ENCODE measurements at regions not wholly inside any gene's neighbourhood (a gene's known extent, or its start where the extent isn't known, plus 50 kb on each side); places are given as distances from the start of the nearest gene placed in this dataset.
"Not testable (repeated sequence)": the region's sequence is repeated elsewhere in the genome, so short reads cannot be mapped to it uniquely, and the experiment has no call there.

- Histone ChIP-seq H3K27me3 (ENCODE audit: low read depth, low read length) (no peaks in the 10 kb centered on the region), H3K4me3 (ENCODE audit: low read depth in 1 of 2, low read length in 2 of 2) (no peak overlapping the region), H3K4me1 (ENCODE audit: control insufficient read depth in 1 of 2, insufficient read depth in 2 of 2, low read length in 2 of 2) (no peaks in the 10 kb centered on the region), H3K9me3 (ENCODE audit: control insufficient read depth in 1 of 2, low read length in 2 of 2) (no peaks in the 10 kb centered on the region), H3K27ac (ENCODE audit: low read length) (no peak overlapping the region), H3K36me3 (ENCODE audit: control insufficient read depth in 1 of 2, insufficient read depth in 2 of 2, low read length in 2 of 2) (no peaks in the 10 kb centered on the region)
Observed at GRCh38 chr7:51587604-51588003, 271.0 kb upstream of the COBL start.

- Histone ChIP-seq H3K4me3 (ENCODE audit: low read depth in 1 of 2, low read length in 2 of 2) (no peak overlapping the region), H3K27me3 (ENCODE audit: low read depth, low read length) (no peaks in the 10 kb centered on the region), H3K4me1 (ENCODE audit: control insufficient read depth in 1 of 2, insufficient read depth in 2 of 2, low read length in 2 of 2) (no peaks in the 10 kb centered on the region), H3K27ac (ENCODE audit: low read length) (no peak overlapping the region), H3K9me3 (ENCODE audit: control insufficient read depth in 1 of 2, low read length in 2 of 2) (peaks cover 0 to 3% of the 10 kb centered on the region in 2 donors), H3K36me3 (ENCODE audit: control insufficient read depth in 1 of 2, insufficient read depth in 2 of 2, low read length in 2 of 2) (no peaks in the 10 kb centered on the region)
Observed at GRCh38 chr7:51577390-51577789, 260.8 kb upstream of the COBL start.

GRCh38 chr7:51569581-51569980, 253.0 kb upstream of the COBL start:
- Histone ChIP-seq H3K4me1 (ENCODE audit: control insufficient read depth in 1 of 2, insufficient read depth in 2 of 2, low read length in 2 of 2) (no peaks in the 10 kb centered on the region), H3K4me3 (ENCODE audit: low read depth in 1 of 2, low read length in 2 of 2) (no peak overlapping the region), H3K27me3 (ENCODE audit: low read depth, low read length) (no peaks in the 10 kb centered on the region), H3K36me3 (ENCODE audit: control insufficient read depth in 1 of 2, insufficient read depth in 2 of 2, low read length in 2 of 2) (no peaks in the 10 kb centered on the region), H3K27ac (ENCODE audit: low read length) (no peak overlapping the region), H3K9me3 (ENCODE audit: control insufficient read depth in 1 of 2, low read length in 2 of 2) (no peaks in the 10 kb centered on the region)

GRCh38 chr7:51569176-51569575, 252.6 kb upstream of the COBL start:
- H3K27me3 ChIP-seq (ENCODE audit: low read depth, low read length) = no peaks in the 10 kb centered on the region

GRCh38 chr7:51551070-51551469, 234.5 kb upstream of the COBL start:
- Histone ChIP-seq H3K36me3 (ENCODE audit: control insufficient read depth in 1 of 2, insufficient read depth in 2 of 2, low read length in 2 of 2) (no peaks in the 10 kb centered on the region), H3K27ac (ENCODE audit: low read length) (no peak overlapping the region), H3K4me1 (ENCODE audit: control insufficient read depth in 1 of 2, insufficient read depth in 2 of 2, low read length in 2 of 2) (no peaks in the 10 kb centered on the region), H3K27me3 (ENCODE audit: low read depth, low read length) (no peaks in the 10 kb centered on the region), H3K4me3 (ENCODE audit: low read depth in 1 of 2, low read length in 2 of 2) (no peak overlapping the region), H3K9me3 (ENCODE audit: control insufficient read depth in 1 of 2, low read length in 2 of 2) (no peaks in the 10 kb centered on the region)

More at GRCh38 chr7:51569176-51569575, 252.6 kb upstream of the COBL start:
- Histone ChIP-seq H3K4me1 (ENCODE audit: control insufficient read depth in 1 of 2, insufficient read depth in 2 of 2, low read length in 2 of 2) (no peaks in the 10 kb centered on the region), H3K27ac (ENCODE audit: low read length) (no peak overlapping the region), H3K9me3 (ENCODE audit: control insufficient read depth in 1 of 2, low read length in 2 of 2) (no peaks in the 10 kb centered on the region), H3K36me3 (ENCODE audit: control insufficient read depth in 1 of 2, insufficient read depth in 2 of 2, low read length in 2 of 2) (no peaks in the 10 kb centered on the region), H3K4me3 (ENCODE audit: low read depth in 1 of 2, low read length in 2 of 2) (no peak overlapping the region)

- Histone ChIP-seq H3K27ac (ENCODE audit: low read length) (no peak overlapping the region), H3K9me3 (ENCODE audit: control insufficient read depth in 1 of 2, low read length in 2 of 2) (peaks cover 0 to 8% of the 10 kb centered on the region in 2 donors), H3K4me1 (ENCODE audit: control insufficient read depth in 1 of 2, insufficient read depth in 2 of 2, low read length in 2 of 2) (no peaks in the 10 kb centered on the region)
Observed at GRCh38 chr7:51545131-51545530, 228.5 kb upstream of the COBL start.

GRCh38 chr7:51543801-51544553, 227.4 kb upstream of the COBL start:
- H3K27ac ChIP-seq (ENCODE audit: low read length) = no peak overlapping the region
- no peak overlapping the region for H3K4me3 ChIP-seq (ENCODE audit: low read depth in 1 of 2, low read length in 2 of 2)
- H3K36me3 ChIP-seq (ENCODE audit: control insufficient read depth in 1 of 2, insufficient read depth in 2 of 2, low read length in 2 of 2) = no peaks in the 10 kb centered on the region
- H3K27me3 ChIP-seq (ENCODE audit: low read depth, low read length) = no peaks in the 10 kb centered on the region
- peaks cover 0 to 8% of the 10 kb centered on the region in 2 donors for H3K9me3 ChIP-seq (ENCODE audit: control insufficient read depth in 1 of 2, low read length in 2 of 2)
- H3K4me1 ChIP-seq (ENCODE audit: control insufficient read depth in 1 of 2, insufficient read depth in 2 of 2, low read length in 2 of 2) = no peaks in the 10 kb centered on the region

More at GRCh38 chr7:51545131-51545530, 228.5 kb upstream of the COBL start:
- Histone ChIP-seq H3K36me3 (ENCODE audit: control insufficient read depth in 1 of 2, insufficient read depth in 2 of 2, low read length in 2 of 2) (no peaks in the 10 kb centered on the region), H3K4me3 (ENCODE audit: low read depth in 1 of 2, low read length in 2 of 2) (no peak overlapping the region), H3K27me3 (ENCODE audit: low read depth, low read length) (no peaks in the 10 kb centered on the region)

- not testable (repeated sequence) for H3K27ac ChIP-seq (ENCODE audit: low read length); H3K4me3 ChIP-seq (ENCODE audit: low read depth in 1 of 2, low read length in 2 of 2); H3K27me3 ChIP-seq (ENCODE audit: low read depth, low read length); H3K4me1 ChIP-seq (ENCODE audit: control insufficient read depth in 1 of 2, insufficient read depth in 2 of 2, low read length in 2 of 2); H3K36me3 ChIP-seq (ENCODE audit: control insufficient read depth in 1 of 2, insufficient read depth in 2 of 2, low read length in 2 of 2)
- H3K9me3 ChIP-seq (ENCODE audit: control insufficient read depth in 1 of 2, low read length in 2 of 2) = peaks cover 0 to 18% of the 10 kb centered on the region in 2 donors
Observed at GRCh38 chr7:51540906-51541305, 224.3 kb upstream of the COBL start.

- H3K4me3 ChIP-seq (ENCODE audit: low read depth in 1 of 2, low read length in 2 of 2) = no peak overlapping the region
- H3K4me1 ChIP-seq (ENCODE audit: control insufficient read depth in 1 of 2, insufficient read depth in 2 of 2, low read length in 2 of 2) = no peaks in the 10 kb centered on the region
- no peak overlapping the region for H3K27ac ChIP-seq (ENCODE audit: low read length)
- no peaks in the 10 kb centered on the region for H3K36me3 ChIP-seq (ENCODE audit: control insufficient read depth in 1 of 2, insufficient read depth in 2 of 2, low read length in 2 of 2)
- no peaks in the 10 kb centered on the region for H3K27me3 ChIP-seq (ENCODE audit: low read depth, low read length)
- peaks cover 0 to 19% of the 10 kb centered on the region in 2 donors for H3K9me3 ChIP-seq (ENCODE audit: control insufficient read depth in 1 of 2, low read length in 2 of 2)
Observed at GRCh38 chr7:51539840-51540239, 223.2 kb upstream of the COBL start.

GRCh38 chr7:51528172-51528571, 211.6 kb upstream of the COBL start:
- no peak overlapping the region for H3K27ac ChIP-seq (ENCODE audit: low read length)
- no peaks in the 10 kb centered on the region for H3K4me1 ChIP-seq (ENCODE audit: control insufficient read depth in 1 of 2, insufficient read depth in 2 of 2, low read length in 2 of 2)
- peaks cover 0 to 3% of the 10 kb centered on the region in 2 donors for H3K9me3 ChIP-seq (ENCODE audit: control insufficient read depth in 1 of 2, low read length in 2 of 2)
- H3K27me3 ChIP-seq (ENCODE audit: low read depth, low read length) = no peaks in the 10 kb centered on the region
- no peaks in the 10 kb centered on the region for H3K36me3 ChIP-seq (ENCODE audit: control insufficient read depth in 1 of 2, insufficient read depth in 2 of 2, low read length in 2 of 2)
- H3K4me3 ChIP-seq (ENCODE audit: low read depth in 1 of 2, low read length in 2 of 2) = no peak overlapping the region

GRCh38 chr7:51521694-51522312, 205.2 kb upstream of the COBL start:
- Histone ChIP-seq H3K4me3 (ENCODE audit: low read depth in 1 of 2, low read length in 2 of 2) (no peak overlapping the region), H3K4me1 (ENCODE audit: control insufficient read depth in 1 of 2, insufficient read depth in 2 of 2, low read length in 2 of 2) (no peaks in the 10 kb centered on the region), H3K36me3 (ENCODE audit: control insufficient read depth in 1 of 2, insufficient read depth in 2 of 2, low read length in 2 of 2) (no peaks in the 10 kb centered on the region), H3K27me3 (ENCODE audit: low read depth, low read length) (no peaks in the 10 kb centered on the region), H3K9me3 (ENCODE audit: control insufficient read depth in 1 of 2, low read length in 2 of 2) (no peaks in the 10 kb centered on the region), H3K27ac (ENCODE audit: low read length) (no peak overlapping the region)

Measured in muscle layer of duodenum (tissue), 2 donors.